PC-9 (cell line): ENCODE measurements at regions not wholly inside any gene's neighbourhood (a gene's known extent, or its start where the extent isn't known, plus 50 kb on each side); places are given as distances from the start of the nearest gene placed in this dataset.

Experiments
- EZH2 ChIP-seq: fragments of 200-600 bp; sonication (generic); IDR thresholded peaks from 2 replicates; pipeline ENCODE4 v1.8.0; 2017; ENCODE audit warnings: antibody characterized with exemption, low read depth
- TF ChIP-seq, protein P1 (sequence below): fragments of 200-600 bp; sonication (generic); conservative IDR thresholded peaks from 2 replicates; pipeline ENCODE4 v1.6.1; 2017; ENCODE audit warnings: mixed run types, antibody characterized with exemption, mild to moderate bottlenecking, moderate library complexity

DNA sequence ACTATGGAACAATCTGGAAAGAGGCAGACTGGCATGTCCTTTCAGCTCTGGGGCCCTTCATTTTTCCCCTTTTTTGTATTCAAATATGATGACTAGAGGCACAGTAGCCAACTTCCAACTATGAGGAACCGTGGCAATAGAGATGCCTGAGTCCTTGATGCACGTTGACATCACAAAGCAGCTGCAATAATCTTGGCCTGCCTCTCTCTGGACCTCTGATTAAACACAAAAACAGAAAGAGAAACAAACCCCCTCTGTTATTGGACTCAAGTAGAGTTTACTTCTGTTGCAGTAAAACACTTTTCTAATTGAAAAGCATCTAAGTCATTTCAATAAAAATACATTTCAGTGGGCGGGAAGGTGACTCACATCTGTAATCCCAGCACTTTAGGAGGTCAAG is 122.2 kb upstream of the GRAMD2B start:
- TF ChIP-seq, protein P1, sequence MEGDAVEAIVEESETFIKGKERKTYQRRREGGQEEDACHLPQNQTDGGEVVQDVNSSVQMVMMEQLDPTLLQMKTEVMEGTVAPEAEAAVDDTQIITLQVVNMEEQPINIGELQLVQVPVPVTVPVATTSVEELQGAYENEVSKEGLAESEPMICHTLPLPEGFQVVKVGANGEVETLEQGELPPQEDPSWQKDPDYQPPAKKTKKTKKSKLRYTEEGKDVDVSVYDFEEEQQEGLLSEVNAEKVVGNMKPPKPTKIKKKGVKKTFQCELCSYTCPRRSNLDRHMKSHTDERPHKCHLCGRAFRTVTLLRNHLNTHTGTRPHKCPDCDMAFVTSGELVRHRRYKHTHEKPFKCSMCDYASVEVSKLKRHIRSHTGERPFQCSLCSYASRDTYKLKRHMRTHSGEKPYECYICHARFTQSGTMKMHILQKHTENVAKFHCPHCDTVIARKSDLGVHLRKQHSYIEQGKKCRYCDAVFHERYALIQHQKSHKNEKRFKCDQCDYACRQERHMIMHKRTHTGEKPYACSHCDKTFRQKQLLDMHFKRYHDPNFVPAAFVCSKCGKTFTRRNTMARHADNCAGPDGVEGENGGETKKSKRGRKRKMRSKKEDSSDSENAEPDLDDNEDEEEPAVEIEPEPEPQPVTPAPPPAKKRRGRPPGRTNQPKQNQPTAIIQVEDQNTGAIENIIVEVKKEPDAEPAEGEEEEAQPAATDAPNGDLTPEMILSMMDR: no peak
- no peak for TF ChIP-seq EZH2
